ENCODE measurements at regions not wholly inside any gene's neighbourhood (a gene's known extent, or its start where the extent isn't known, plus 50 kb on each side); places are given as distances from the start of the nearest gene placed in this dataset.

GRCh38 chr2:137834760-137835379 lies 129.4 kb upstream of the HNMT start:
- FAIRE-seq (no peak), ATAC-seq (no peak), DNase-seq (ENCODE audit: low read depth, low spot score) (no peak)
- BruUV-seq (replicated peaks): no TSS peak
- ChIA-PET POLR2A (no interaction called here), CTCF (interaction anchor here (1.0 to 3.3 kb wide), 4 partner anchors 11 to 1411 kb away, joined by 3 to 10 read pairs (median 3); no protein-coding TSS in a partner anchor), SMC1A (ENCODE audit: uncharacterized antibody, unreplicated experiment) (interaction anchor here (0.7 to 1.0 kb wide), 2 partner anchors 368 to 903 kb away, joined by 3 read pairs; no protein-coding TSS in a partner anchor), RAD21 (ENCODE audit: unreplicated experiment) (interaction anchor here (0.7 to 0.9 kb wide), 2 partner anchors 57 to 161 kb away, joined by 3 to 4 read pairs; no protein-coding TSS in a partner anchor)
- H3K4me1 ChIP-seq (ENCODE audit: control insufficient read depth, insufficient read depth, low read length): no peaks in the 10 kb centered on the region
- H3K27ac ChIP-seq (ENCODE audit: control insufficient read depth, insufficient read depth): no peak overlapping the region
- intact Hi-C loops (cut with micrococcal nuclease; ENCODE audit: unreplicated experiment): loop anchor here (5.0 kb wide), 1 partner anchor 963 kb away; no protein-coding TSS in a partner anchor
- H3K4me2 ChIP-seq (ENCODE audit: control insufficient read depth, insufficient read depth): no peak overlapping the region
- no peaks in the 10 kb centered on the region for H3K27me3 ChIP-seq (replicated peaks in 1 of 2; ENCODE audit: control insufficient read depth in 2 of 2, insufficient read depth in 2 of 2, low read length in 1 of 2)
- H3K36me3 ChIP-seq (ENCODE audit: control insufficient read depth in 2 of 2, insufficient read depth in 2 of 2, low read length in 1 of 2): no peaks in the 10 kb centered on the region
- H3K4me3 ChIP-seq: no peak overlapping the region
- H3K9me3 ChIP-seq (replicated peaks; ENCODE audit: control insufficient read depth, insufficient read depth, low read length): no peaks in the 10 kb centered on the region
- TF ChIP-seq, protein P1, sequence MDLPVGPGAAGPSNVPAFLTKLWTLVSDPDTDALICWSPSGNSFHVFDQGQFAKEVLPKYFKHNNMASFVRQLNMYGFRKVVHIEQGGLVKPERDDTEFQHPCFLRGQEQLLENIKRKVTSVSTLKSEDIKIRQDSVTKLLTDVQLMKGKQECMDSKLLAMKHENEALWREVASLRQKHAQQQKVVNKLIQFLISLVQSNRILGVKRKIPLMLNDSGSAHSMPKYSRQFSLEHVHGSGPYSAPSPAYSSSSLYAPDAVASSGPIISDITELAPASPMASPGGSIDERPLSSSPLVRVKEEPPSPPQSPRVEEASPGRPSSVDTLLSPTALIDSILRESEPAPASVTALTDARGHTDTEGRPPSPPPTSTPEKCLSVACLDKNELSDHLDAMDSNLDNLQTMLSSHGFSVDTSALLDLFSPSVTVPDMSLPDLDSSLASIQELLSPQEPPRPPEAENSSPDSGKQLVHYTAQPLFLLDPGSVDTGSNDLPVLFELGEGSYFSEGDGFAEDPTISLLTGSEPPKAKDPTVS (IDR thresholded peaks at IDR 0.05; ENCODE audit: low read depth, low read length): no peak
- no peak for TF ChIP-seq BRCA1 (IDR thresholded peaks at IDR 0.05; ENCODE audit: low read depth, low read length)
- TF ChIP-seq TAF1 (IDR thresholded peaks at IDR 0.05; ENCODE audit: borderline replicate concordance, low read depth, low read length): no peak
- TF ChIP-seq HDAC6 (IDR thresholded peaks at IDR 0.05; ENCODE audit: unreplicated experiment): no peak
- TF ChIP-seq CREM (IDR thresholded peaks at IDR 0.05; ENCODE audit: low read depth): no peak
- TF ChIP-seq MEF2B (IDR thresholded peaks at IDR 0.05; ENCODE audit: partially characterized antibody, poor library complexity, severe bottlenecking): no peak
- TF ChIP-seq FOS (IDR thresholded peaks at IDR 0.05; ENCODE audit: borderline replicate concordance, extremely low read depth, insufficient read length): no peak
- TF ChIP-seq PAX5 (IDR thresholded peaks at IDR 0.05; ENCODE audit: borderline replicate concordance, low read depth, low read length): no peak
- TF ChIP-seq RUNX3 (IDR thresholded peaks at IDR 0.05; ENCODE audit: low read length): no peak
- no peak for TF ChIP-seq RBBP5 (conservative IDR thresholded peaks at IDR 0.05)
- in situ Hi-C loops (cut with MboI): loop anchor here (5.0 to 25.0 kb wide), 4 partner anchors 368 to 1923 kb away; no protein-coding TSS in a partner anchor
- 26% methylated on average over 6 of the region's 6 CpGs for WGBS (ENCODE audit: insufficient coverage, insufficient replicate concordance, low lambda C conversion rate, missing lambda C conversion rate)
- no peak overlapping the region for H2AFZ ChIP-seq (ENCODE audit: control insufficient read depth, low read depth, low read length)
- no peaks in the 10 kb centered on the region for H4K20me1 ChIP-seq (ENCODE audit: control insufficient read depth, insufficient read depth)
- H3K79me2 ChIP-seq (ENCODE audit: control insufficient read depth, insufficient read depth, low read length): no peaks in the 10 kb centered on the region
- H3K9ac ChIP-seq (ENCODE audit: control insufficient read depth, insufficient read depth, low read length): no peak overlapping the region
